GM18868 (cell line): ENCODE measurements at regions not wholly inside any gene's neighbourhood (a gene's known extent, or its start where the extent isn't known, plus 50 kb on each side); places are given as distances from the start of the nearest gene placed in this dataset.

Experiments
- ATAC-seq: cut with Tn5 transposase; IDR thresholded peaks from one replicate; pipeline ENCODE4 v1.9.1; 2021; ENCODE audit warnings: mild to moderate bottlenecking, moderate library complexity; ENCODE audit not compliant: unreplicated experiment

DNA sequence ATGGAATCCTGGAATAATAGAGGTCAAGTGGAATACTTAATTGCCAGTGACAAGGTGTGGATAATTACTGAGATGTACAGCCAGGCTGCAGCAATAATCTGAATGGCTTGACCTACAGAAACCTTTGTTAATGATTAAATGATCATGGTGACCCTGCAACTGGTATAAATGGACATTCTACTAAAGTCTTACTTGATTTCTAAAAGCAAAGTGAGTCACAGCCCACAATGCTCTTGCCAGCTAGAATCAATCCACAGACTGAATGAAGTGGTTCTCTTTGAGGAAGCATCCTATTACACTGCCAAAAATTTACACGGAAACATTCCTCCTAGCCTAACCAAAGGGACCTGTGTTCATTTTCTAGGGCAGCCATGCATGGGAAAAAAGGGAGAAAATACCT lies 518.5 kb downstream of the SOX5 start:
- ATAC-seq, result no peak

DNA sequence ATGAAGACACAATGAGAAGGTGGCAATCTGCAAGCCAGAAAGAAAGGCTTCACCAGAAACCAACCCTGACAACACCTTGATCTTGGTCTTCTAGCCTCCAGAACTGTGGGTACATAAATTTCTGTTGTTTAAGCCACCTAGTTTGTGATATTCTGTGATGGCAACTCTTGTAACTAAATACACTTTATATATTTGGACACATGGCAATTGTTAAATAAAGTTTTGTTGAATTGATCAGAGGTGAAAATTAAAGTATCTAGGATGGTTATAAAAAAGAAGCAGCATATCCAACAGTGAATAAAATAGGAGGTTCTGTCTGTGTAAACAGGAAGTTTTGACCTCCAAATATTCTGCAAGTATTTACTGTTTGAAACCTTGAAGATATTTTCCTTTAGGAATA lies 516.3 kb downstream of the SOX5 start:
- ATAC-seq, result no peak

DNA sequence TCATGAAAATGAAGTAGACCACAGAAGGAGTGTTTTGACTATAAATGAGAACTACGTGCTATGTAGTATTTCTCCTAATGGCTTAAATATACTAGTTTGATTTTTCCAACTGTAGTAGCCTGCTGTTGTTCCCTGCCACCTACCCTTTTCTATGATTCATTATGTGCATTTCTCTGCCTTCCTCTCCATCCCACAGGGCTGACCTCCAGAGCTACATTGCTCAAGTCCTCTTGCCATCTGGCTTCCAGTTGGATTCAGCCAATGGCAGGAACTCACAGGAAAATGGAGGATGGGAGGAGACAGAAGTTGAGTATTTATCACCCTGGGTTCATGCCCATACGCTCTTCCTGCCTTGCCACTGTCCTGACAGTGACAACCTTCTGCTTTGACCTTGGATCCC lies 515.3 kb downstream of the SOX5 start:
- no peak for ATAC-seq

DNA sequence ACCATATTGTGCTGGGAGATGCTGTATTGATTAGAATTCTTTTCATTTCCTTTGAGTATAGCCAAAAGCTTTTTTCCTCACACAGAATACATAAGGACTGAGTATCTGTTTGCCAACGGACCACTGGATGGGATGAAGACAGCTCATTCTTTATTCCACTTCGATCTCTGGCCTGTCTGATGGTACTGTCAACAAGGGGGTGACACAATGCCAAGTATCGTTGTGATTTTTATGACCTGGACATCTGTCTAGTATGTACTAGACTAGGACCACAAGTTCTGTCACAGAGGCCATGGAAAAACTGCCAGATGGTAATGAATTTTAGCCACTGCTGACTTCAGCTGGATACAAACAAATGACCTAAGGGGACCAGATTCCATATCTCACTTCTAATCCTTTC lies 502.7 kb downstream of the SOX5 start:
- no peak for ATAC-seq

DNA sequence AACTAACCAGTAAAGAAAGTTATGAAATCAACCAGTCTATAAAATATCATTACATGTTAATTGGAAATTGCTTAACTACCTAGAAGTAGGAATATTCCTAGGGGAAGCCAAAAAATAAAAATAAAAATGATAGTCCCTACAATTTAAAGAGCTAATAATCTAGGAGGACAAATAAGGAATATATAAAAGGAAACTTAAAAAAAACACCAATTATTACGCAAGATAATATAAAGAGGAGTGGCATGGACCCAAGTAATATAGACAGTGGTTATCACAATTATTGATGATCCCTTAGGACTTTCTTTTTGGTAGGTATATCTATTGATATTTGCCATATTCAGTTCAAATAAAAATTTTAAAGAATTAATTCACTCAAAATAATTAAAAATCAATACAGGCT lies 498.7 kb downstream of the SOX5 start:
- no peak for ATAC-seq

DNA sequence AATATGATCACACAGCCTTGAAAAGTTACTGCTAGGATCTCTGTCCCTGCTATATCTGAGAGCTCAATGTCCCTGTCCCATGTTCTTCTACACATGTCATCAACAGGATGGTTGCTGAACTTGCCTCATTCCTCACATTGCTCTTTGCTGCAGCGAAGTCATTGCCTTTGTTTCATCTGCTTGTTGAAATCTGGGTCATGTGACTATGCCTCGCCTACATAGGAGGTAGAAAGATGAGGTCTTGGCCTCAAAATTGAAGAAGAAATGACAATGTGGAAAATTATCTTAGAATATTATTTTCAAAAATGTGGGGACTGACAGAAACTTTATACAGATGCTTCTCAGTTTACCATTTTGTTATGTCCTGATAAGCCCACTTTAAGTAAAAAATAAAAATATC lies 494.2 kb downstream of the SOX5 start:
- ATAC-seq, result no peak

DNA sequence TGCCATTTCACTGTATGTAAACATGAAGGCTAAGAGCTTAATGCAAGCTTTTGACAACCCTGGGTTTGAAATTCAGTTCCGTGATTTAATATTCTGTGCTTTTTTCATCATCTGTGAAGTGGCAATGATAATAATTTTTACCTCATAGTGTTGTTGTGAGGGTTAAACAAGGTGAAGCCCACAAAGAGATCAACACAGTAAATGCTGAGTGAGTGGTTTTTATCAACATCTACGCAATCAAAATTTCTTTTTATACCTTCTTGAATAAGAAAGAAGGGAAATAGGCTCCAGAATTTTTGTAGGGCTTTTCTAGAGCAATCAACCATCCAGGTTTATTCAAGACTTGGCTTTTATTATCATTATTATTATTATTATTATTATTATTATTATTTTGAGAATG lies 490.8 kb downstream of the SOX5 start:
- no peak for ATAC-seq

DNA sequence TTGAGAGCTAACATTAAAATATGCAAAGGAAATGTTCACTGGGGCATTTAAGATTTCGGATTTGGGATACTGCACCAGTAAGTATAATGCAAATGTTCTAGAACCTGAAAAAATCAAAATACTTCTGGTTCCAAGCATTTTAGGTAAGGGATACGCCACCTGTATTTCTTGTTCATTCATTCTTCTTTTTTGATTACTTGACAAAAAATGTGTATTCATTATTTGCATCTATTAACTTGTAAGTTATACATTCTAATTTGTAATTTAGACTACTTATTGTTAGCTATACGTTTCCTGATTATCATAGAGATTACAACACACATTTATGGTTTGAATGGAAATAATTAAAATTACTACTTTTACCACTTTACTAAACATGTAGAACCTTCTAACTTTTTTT lies 486.9 kb downstream of the SOX5 start:
- no peak for ATAC-seq

DNA sequence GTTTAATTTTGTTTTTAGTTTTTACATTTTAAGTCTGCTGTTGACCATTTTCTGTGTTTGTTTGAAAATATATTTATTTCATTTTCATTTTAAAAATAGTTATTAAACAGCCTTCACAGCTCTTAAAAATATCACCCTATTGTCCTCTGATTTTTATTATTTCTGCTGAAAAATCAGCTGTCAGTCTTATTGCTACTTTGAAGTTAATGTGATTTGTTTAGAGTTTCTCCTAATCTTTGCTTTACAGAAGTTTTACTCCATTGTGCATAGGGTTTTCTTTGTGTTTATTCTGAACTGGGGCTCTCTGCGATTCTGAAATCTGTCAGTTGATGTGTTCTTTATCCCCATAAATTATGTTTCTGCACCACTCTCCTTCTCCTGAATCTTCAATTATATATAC lies 486.3 kb downstream of the SOX5 start:
- ATAC-seq, result no peak

DNA sequence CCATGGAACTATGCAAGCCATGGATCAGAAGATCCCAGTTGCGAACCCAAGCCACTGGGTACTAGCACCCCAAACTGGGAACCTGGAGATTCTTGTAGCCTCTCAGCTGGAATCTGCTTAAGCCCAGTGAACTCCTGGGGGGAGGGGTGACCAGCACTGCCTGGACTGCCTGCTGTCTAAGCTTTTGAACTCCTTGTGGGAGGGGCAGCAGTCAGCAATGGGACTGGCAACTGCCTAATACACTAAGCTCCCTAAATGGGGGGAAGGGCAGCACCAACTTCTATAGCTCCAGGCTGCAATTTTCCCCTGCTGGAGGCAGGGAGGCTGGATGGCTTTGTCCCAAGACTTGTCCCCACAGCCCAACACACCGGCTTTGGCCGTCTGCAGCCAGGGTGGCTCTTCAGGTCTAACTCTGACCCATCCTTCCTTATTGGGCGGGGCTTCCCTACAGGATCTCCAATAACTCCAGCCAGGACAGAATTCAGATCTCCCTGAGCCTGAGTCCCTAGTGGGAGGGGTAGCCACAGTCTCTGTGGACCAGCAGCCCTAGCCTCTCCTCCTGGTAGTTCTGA lies 485.1 kb downstream of the SOX5 start:
- no peak for ATAC-seq

DNA sequence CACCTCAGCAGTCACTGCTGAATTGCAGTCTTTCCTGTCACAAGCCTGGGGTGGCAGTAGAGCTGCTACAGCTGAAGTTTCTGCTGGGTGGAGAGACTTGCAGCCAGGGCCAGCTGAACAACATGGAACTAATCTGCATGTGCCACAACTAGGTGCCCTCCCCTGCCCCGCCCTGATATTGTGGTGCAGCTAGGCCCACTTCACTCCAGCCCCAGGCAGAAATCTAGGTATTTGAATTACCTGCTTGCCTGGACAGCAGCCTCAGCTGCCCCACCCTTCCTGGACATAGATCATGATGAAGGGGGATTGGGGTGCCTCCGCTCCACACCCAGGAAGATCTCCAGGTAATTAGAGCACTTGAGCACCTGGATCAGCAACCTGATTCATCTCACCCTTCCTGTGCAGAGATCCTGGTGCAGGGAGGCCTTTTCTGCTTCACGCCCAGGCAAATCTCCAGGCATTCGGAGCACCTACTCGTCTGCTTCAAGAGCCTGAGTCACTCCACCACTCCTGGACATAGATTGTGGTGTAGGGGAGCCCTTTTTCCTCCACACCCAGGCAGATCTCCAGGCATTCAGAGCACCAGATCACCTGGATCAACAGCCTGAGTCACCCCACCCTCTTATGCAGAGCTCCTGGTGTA lies 477.0 kb downstream of the SOX5 start:
- no peak for ATAC-seq

DNA sequence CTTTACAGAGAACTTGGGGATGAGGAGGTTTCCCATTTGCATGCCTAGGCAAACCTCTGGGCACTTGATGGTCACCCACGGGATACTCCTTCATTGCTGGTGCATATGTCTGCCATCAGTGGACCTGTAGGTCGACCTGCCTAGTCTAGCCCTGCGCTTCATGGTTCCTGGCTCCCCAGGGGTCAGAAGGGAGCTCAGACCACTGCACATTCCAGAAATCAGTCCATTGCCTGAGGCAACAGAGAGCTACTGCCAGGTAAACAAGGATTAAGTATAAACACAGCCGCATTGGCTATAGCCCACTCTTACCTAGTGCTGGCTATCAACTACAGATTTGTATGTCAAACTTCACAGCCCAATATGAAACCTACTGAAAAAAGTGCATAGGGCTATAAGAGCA lies 476.4 kb downstream of the SOX5 start:
- ATAC-seq, result no peak

DNA sequence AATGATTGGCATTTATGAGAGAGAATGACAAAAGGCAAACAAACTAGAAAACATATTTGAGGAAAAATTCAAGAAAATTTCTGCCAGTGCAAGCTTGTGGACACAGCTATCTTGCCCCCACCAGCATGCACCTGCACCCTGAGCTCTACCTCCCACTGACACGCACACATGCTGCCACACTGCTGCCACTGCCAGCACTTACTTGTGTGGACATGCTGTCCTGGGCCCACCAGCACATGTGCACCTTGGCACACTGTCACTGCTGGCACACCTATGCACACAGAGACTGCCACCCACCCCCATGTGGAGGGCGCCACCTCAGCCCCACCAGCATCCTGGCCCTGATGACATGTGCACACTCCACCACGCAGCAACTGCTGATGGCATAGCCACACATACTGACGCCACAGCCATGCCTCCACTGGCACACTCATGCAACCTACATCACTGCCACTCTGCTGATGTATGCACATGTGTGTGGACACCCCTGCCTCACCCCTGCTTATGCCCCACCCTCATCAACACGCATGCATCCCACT lies 475.0 kb downstream of the SOX5 start:
- ATAC-seq, result no peak
